ENCODE measurements at regions not wholly inside any gene's neighbourhood (a gene's known extent, or its start where the extent isn't known, plus 50 kb on each side); places are given as distances from the start of the nearest gene placed in this dataset.
A peak's percentile ranks its signal among the peaks of the same experiment; 100 is the strongest.
"Not testable (repeated sequence)": the region's sequence is repeated elsewhere in the genome, so short reads cannot be mapped to it uniquely, and the experiment has no call there.

- DNase-seq, result no peak
Measured at GRCh38 chr3:112765531-112765930, 81.1 kb downstream of the CD200R1L start.

GRCh38 chr3:112763258-112763657 lies 83.4 kb downstream of the CD200R1L start:
- DNase-seq, result no peak

GRCh38 chr3:112761062-112761638 lies 85.5 kb downstream of the CD200R1L start:
- DNase-seq, result no peak

- peak; percentile 64 for DNase-seq
Measured at GRCh38 chr3:112759681-112760080, 87.0 kb downstream of the CD200R1L start.

- no peak for DNase-seq
Measured at GRCh38 chr3:112759210-112759609, 87.5 kb downstream of the CD200R1L start.

GRCh38 chr3:112757197-112757596 lies 89.5 kb downstream of the CD200R1L start:
- no peak for DNase-seq

- no peak for DNase-seq
Measured at GRCh38 chr3:112755845-112756613, 90.6 kb downstream of the CD200R1L start.

- DNase-seq, result not testable (repeated sequence)
Measured at GRCh38 chr3:112755046-112755445, 91.6 kb downstream of the CD200R1L start.

GRCh38 chr3:112751564-112752512 lies 94.8 kb downstream of the CD200R1L start:
- no peak for DNase-seq

GRCh38 chr3:112751061-112751460 lies 95.6 kb downstream of the CD200R1L start:
- DNase-seq, result no peak

- no peak for DNase-seq
Measured at GRCh38 chr3:112747624-112748023, 99.0 kb downstream of the CD200R1L start.

GRCh38 chr3:112746675-112747280 lies 99.9 kb downstream of the CD200R1L start:
- no peak for DNase-seq

GRCh38 chr3:112745567-112746248 lies 101.0 kb downstream of the CD200R1L start:
- DNase-seq, result no peak

GRCh38 chr3:112744825-112745566 lies 101.7 kb downstream of the CD200R1L start:
- no peak for DNase-seq

GRCh38 chr3:112744106-112744505 lies 102.6 kb downstream of the CD200R1L start:
- DNase-seq, result no peak

- DNase-seq, result no peak
Measured at GRCh38 chr3:112742934-112743333, 102.0 kb upstream of the CCDC80 start.

- DNase-seq, result no peak
Measured at GRCh38 chr3:112741983-112742382, 101.0 kb upstream of the CCDC80 start.

GRCh38 chr3:112740835-112741234 lies 99.9 kb upstream of the CCDC80 start:
- no peak for DNase-seq

GRCh38 chr3:112739252-112739965 lies 98.5 kb upstream of the CCDC80 start:
- no peak for DNase-seq

- DNase-seq, result no peak
Measured at GRCh38 chr3:112738366-112738765, 97.4 kb upstream of the CCDC80 start.

Data from NCI-H1436 treated with DMSO at 0.1 percent for 48 hours (cell line).